ENCODE measurements at regions not wholly inside any gene's neighbourhood (a gene's known extent, or its start where the extent isn't known, plus 50 kb on each side); places are given as distances from the start of the nearest gene placed in this dataset.

GRCh38 chr3:59518283-59519055, 468.6 kb upstream of the CFAP20DC start:
- no peaks in the 10 kb centered on the region for H3K4me1 ChIP-seq (replicated peaks)
- no peaks in the 10 kb centered on the region for H3K9me3 ChIP-seq
- no peak overlapping the region for H3K27ac ChIP-seq
- H3K36me3 ChIP-seq: no peaks in the 10 kb centered on the region
- H3K4me3 ChIP-seq: no peak overlapping the region
- 89% methylated on average over 14 of the region's 14 CpGs for WGBS
- TF ChIP-seq CTCF (IDR thresholded peaks at IDR 0.05) (no peak), POLR2AphosphoS5 (IDR thresholded peaks at IDR 0.05) (no peak), POLR2A (IDR thresholded peaks at IDR 0.05) (no peak)
- DNase-seq (ENCODE audit: low spot score): no peak
- intact Hi-C loops (cut with DNase I): no loop called here
- H3K27me3 ChIP-seq (replicated peaks; ENCODE audit: insufficient read depth): no peaks in the 10 kb centered on the region

GRCh38 chr3:59517388-59517787, 467.6 kb upstream of the CFAP20DC start:
- no peak overlapping the region for H3K4me3 ChIP-seq
- no peak overlapping the region for H3K27ac ChIP-seq
- no peaks in the 10 kb centered on the region for H3K27me3 ChIP-seq (replicated peaks; ENCODE audit: insufficient read depth)
- H3K9me3 ChIP-seq: no peaks in the 10 kb centered on the region
- 86% methylated on average over 4 of the region's 4 CpGs for WGBS
- TF ChIP-seq POLR2AphosphoS5 (IDR thresholded peaks at IDR 0.05) (no peak), POLR2A (IDR thresholded peaks at IDR 0.05) (no peak), CTCF (IDR thresholded peaks at IDR 0.05) (no peak)
- H3K36me3 ChIP-seq: no peaks in the 10 kb centered on the region
- no peaks in the 10 kb centered on the region for H3K4me1 ChIP-seq (replicated peaks)
- no peak for DNase-seq (ENCODE audit: low spot score)
- intact Hi-C loops (cut with DNase I): no loop called here

GRCh38 chr3:59515966-59516365, 466.1 kb upstream of the CFAP20DC start:
- H3K4me3 ChIP-seq: no peak overlapping the region
- DNase-seq (ENCODE audit: low spot score): no peak
- H3K4me1 ChIP-seq (replicated peaks): no peaks in the 10 kb centered on the region
- H3K36me3 ChIP-seq: no peaks in the 10 kb centered on the region
- TF ChIP-seq CTCF (IDR thresholded peaks at IDR 0.05): no peak
- TF ChIP-seq POLR2A (IDR thresholded peaks at IDR 0.05): no peak
- TF ChIP-seq POLR2AphosphoS5 (IDR thresholded peaks at IDR 0.05): no peak
- no peaks in the 10 kb centered on the region for H3K9me3 ChIP-seq
- no peak overlapping the region for H3K27ac ChIP-seq
- intact Hi-C loops (cut with DNase I): no loop called here
- H3K27me3 ChIP-seq (replicated peaks; ENCODE audit: insufficient read depth): no peaks in the 10 kb centered on the region
- 40% methylated on average over 3 of the region's 3 CpGs for WGBS

GRCh38 chr3:59514865-59515482, 465.1 kb upstream of the CFAP20DC start:
- H3K27me3 ChIP-seq (replicated peaks; ENCODE audit: insufficient read depth): no peaks in the 10 kb centered on the region
- H3K9me3 ChIP-seq: no peaks in the 10 kb centered on the region
- TF ChIP-seq POLR2A (IDR thresholded peaks at IDR 0.05) (no peak), POLR2AphosphoS5 (IDR thresholded peaks at IDR 0.05) (no peak), CTCF (IDR thresholded peaks at IDR 0.05) (no peak)
- 64% methylated on average over 7 of the region's 7 CpGs for WGBS
- H3K4me3 ChIP-seq: no peak overlapping the region
- no peaks in the 10 kb centered on the region for H3K4me1 ChIP-seq (replicated peaks)
- no peaks in the 10 kb centered on the region for H3K36me3 ChIP-seq
- DNase-seq (ENCODE audit: low spot score): no peak
- intact Hi-C loops (cut with DNase I): no loop called here
- H3K27ac ChIP-seq: no peak overlapping the region

- H3K27me3 ChIP-seq (replicated peaks; ENCODE audit: insufficient read depth): no peaks in the 10 kb centered on the region
- TF ChIP-seq CTCF (IDR thresholded peaks at IDR 0.05) (no peak), POLR2A (IDR thresholded peaks at IDR 0.05) (no peak), POLR2AphosphoS5 (IDR thresholded peaks at IDR 0.05) (no peak)
- 28% methylated on average over 1 of the region's 1 CpG for WGBS
- H3K4me1 ChIP-seq (replicated peaks): no peaks in the 10 kb centered on the region
- no peak overlapping the region for H3K27ac ChIP-seq
- no peak overlapping the region for H3K4me3 ChIP-seq
- H3K36me3 ChIP-seq: no peaks in the 10 kb centered on the region
- DNase-seq (ENCODE audit: low spot score): no peak
- no peaks in the 10 kb centered on the region for H3K9me3 ChIP-seq
- intact Hi-C loops (cut with DNase I): no loop called here
These were observed 463.7 kb upstream of the CFAP20DC start for GRCh38 chr3:59513570-59513969.
